DMS114 treated with DMSO at 0.1 percent for 48 hours (cell line): ENCODE measurements at regions not wholly inside any gene's neighbourhood (a gene's known extent, or its start where the extent isn't known, plus 50 kb on each side); places are given as distances from the start of the nearest gene placed in this dataset.
"Not testable (repeated sequence)": the region's sequence is repeated elsewhere in the genome, so short reads cannot be mapped to it uniquely, and the experiment has no call there.

Experiments used
- DNase-seq: peaks from one replicate; lab custom pipeline; 2025; ENCODE audit not compliant: unreplicated experiment; lab: John Stamatoyannopoulos, UW

GRCh38 chr1:189237008-189237407 is 1240.7 kb downstream of the BRINP3 start:
- no peak for DNase-seq

DNA sequence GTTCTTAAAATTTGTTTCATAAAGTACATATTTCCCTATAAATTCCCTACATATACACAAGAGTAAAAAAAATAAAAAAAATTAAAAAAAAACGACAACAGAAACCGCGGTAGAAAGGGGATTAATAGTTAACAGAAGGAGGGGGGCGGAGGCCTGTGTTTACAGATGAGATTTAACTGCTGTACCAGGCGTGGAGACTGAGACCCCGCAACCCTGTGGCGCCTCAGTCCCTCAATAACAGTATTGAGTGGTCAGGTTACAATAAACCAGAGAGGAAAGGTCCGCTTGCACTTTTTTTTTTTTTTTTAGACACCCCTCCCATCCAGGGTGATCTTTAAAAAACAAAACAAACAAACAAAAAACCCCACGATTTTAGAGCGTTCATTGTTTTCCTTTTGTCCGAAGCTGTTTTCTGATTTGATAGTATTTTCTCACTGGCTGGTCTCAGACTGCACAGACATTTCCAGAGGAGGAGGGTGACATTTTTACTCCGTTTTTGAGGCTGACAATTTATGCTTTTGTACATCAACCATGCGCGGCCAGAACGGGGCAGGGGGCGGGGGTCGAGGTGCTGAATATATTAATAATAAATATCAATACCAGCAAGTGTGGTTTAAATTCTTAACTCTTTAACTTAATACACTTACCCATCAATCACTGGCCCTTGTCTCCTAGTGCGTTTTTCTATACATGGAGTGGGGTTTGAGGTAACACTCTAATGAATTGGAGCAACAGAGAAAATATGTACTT is 1223.9 kb downstream of the BRINP3 start:
- DNase-seq: no peak

GRCh38 chr1:189261128-189261527 is 1216.5 kb downstream of the BRINP3 start:
- DNase-seq: not testable (repeated sequence)

DNA sequence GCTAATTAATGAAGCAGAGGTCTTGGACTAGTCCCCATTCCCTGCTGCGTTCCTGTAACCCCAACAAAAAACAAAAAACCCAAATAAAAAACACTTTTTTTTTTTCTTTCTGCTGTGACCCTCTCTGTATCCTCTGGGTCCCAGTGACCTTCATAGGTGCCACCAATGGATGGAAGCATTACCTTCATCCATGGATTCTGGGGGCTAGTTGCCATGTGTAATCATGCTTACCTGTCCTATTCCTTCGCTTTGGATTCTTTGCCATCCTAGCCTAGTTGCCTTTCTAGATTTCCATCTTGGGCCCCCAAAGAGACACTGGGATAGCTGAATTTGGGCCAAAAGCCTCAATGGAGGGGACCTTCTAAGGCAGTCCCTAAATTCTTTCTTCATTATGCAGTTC is 1208.7 kb downstream of the BRINP3 start:
- no peak for DNase-seq

DNA sequence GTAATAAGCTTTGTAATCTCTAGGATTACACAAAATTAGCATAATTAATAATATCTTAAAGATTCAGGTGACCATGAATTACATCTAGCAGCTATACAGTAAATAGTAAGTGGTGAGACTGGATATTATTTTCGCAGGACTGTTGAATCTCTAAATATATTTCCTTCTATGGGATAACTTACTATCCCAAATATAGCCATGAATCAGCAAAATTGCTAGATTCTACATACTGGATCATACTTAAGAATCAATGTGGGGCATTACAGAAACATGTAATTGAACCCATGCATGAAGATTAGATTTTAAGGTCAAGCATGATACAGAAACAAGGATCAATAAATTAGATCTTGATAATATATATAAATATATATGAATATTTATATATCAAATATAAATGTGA is 1203.4 kb downstream of the BRINP3 start:
- no peak for DNase-seq

DNA sequence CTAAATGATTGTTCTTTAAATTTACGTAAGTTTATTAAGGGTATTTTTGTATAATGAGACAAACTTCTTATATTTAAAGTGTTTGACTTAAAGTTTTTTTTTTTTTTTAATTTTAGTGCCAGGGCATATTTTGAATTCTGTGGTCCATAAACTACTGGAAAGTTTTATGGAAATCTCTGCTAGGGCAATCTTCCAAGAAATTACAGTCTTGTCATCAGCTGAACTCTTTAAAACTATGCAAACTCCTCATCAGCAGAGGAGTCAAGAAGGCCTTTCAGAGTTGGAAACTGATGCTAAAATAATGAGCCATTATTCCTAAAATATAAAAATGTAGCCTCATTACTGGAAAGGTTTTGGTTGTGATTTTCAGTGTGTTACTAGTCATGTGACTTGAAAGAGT is 1201.9 kb downstream of the BRINP3 start:
- DNase-seq: no peak

- no peak for DNase-seq
Measured at GRCh38 chr1:189289346-189289745, 1188.3 kb downstream of the BRINP3 start.

GRCh38 chr1:189301235-189301634 is 1176.4 kb downstream of the BRINP3 start:
- DNase-seq: no peak

DNA sequence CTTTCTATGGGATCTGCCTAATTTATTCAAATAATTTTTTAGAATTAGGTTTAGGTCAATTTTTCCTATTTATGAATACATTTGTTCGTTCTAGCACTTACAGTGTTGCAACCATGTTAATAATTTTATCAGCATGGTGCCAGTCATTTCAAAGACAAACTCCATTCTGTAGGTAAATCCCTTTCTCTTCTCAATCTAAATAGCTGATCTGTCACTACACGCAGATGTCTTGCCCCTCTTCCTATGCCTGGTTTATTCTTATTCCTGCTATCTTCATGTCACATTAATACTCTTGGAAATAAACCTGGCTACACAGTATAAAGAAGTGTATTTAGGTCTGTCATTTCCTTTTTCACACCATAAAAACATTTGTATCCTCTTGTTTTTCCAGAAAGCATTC is 1172.4 kb downstream of the BRINP3 start:
- DNase-seq: no peak

GRCh38 chr1:189311915-189312314 is 1165.7 kb downstream of the BRINP3 start:
- no peak for DNase-seq

DNA sequence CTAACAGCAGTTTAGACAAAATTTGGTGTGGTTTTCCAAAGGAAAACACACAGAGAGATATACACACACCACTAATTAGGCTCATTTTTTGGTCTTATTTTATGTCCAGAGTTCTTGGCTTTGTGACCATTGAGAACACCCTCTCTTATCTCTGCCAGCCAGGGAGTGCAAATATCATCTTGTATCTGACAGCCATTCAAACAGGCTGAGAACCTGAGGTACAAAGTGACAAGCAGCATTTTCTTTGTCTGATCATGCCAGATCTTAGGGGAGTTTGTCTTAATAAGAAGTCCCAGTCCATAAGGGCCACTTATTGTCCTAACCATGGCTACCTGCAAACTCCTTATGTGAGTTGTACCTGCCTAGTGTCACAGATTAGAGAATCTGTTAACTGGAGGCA is 1165.2 kb downstream of the BRINP3 start:
- no peak for DNase-seq

- no peak for DNase-seq
Measured at GRCh38 chr1:189313488-189313887, 1164.2 kb downstream of the BRINP3 start.

GRCh38 chr1:189315035-189315901 is 1162.4 kb downstream of the BRINP3 start:
- DNase-seq: no peak

GRCh38 chr1:189323091-189323490 is 1154.6 kb downstream of the BRINP3 start:
- no peak for DNase-seq

- DNase-seq: not testable (repeated sequence)
Measured at GRCh38 chr1:189331071-189331470, 1146.6 kb downstream of the BRINP3 start.

DNA sequence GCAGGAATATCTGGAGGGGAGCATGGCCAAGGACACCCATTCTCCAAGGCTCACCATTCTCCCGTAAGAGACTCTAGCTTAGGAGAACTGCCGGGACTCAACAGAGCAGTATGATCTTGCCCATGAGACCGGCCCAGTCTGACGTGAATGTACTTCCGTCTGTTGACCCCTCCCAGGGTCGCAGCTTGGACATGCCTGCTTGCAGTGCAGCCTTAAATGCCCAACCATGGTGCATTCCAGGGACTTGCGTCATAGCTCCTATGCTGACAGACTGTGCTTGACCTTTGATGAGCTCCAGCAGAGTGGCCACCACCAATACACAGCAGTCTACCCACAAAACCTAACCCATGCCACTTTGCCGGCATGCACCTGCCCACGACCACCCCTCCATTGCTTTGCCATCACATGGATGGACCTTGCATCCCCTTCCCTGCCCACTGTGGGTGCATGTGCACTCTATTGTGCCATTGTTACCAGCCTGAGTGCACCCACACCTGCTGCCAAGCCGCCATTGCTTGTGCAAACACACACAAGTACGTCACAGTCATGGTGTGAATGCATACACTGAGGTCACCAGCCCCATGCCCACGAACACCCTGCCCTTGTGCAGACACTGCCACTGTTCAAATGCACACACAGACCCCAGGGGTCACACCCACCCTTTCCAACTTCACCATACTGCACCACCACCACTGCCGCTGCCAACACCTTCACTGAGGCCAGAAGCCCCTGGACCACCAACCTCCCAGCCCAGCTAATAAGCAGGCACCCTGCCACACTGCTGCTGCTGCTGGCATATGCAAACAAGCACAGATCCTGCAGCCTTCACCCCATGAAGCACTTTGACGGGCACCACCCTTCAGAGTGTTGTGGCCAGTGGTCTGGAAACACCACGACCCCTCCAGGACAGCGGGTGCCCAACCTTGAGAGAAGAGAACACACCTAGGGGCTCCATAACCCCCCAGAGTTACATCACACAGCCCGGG is 1141.3 kb downstream of the BRINP3 start:
- DNase-seq: no peak

- DNase-seq: no peak
Measured at GRCh38 chr1:189349607-189350006, 1128.1 kb downstream of the BRINP3 start.

DNA sequence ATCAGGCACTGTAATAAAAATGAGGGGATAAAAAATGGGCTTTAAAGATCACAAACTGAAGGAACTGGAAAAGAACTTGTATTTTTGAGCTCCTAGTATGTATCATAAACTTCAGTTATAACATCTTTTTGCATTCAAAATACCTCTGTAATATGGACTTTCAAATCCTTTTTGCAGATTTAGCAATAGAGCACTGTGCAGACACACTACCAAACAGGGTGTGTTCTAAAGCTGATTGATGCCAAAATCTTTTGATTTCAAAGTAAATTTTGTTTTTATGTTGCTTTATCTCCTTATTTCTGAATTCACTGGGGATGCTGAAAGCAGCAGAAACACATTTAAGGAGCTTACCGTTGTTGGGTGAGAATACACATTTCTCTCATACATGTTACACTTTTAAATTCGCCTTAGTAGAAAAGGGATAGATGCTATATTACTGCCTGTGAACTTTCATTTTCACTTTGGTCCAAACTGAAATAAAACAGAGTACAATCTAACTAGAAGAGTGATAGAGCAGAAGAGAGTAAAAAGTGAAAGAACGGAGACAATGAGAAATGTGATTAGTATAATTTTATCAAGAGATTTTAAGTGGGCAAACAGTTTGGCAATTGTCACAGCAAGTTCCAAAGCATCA is 1126.6 kb downstream of the BRINP3 start:
- DNase-seq: no peak

- DNase-seq: no peak
Measured at GRCh38 chr1:189351960-189352359, 1125.7 kb downstream of the BRINP3 start.

GRCh38 chr1:189356206-189356605 is 1121.5 kb downstream of the BRINP3 start:
- no peak for DNase-seq

GRCh38 chr1:189357317-189357716 is 1120.3 kb downstream of the BRINP3 start:
- no peak for DNase-seq
